Gastroesophageal sphincter (tissue), 4 donors: ENCODE measurements at regions not wholly inside any gene's neighbourhood (a gene's known extent, or its start where the extent isn't known, plus 50 kb on each side); places are given as distances from the start of the nearest gene placed in this dataset.

Source experiments
- ATAC-seq: fragments of 150-250 bp; one replicate; pipeline ENCODE4 v1.9.1; 2016; ENCODE audit warnings: mild to moderate bottlenecking, moderate library complexity
- H3K27ac ChIP-seq, 4 donors: fragments of 200-600 bp; sonication (generic) in 3 of 4; 1 replicate in 3 of 4; 2 replicates in 1 of 4; pipeline ENCODE4 v1.5.1; 2016 to 2019
- H3K27me3 ChIP-seq: fragments of 200-600 bp; sonication (generic); one replicate; pipeline ENCODE4 v1.5.1; 2019
- H3K36me3 ChIP-seq, 2 donors: fragments of 200-600 bp; sonication (generic); one replicate each; pipeline ENCODE4 v1.5.1; 2019; ENCODE audit warnings: control low read depth in 1 of 2
- H3K4me1 ChIP-seq, 3 donors: fragments of 200-600 bp; sonication (generic); 1 replicate in 2 of 3; 2 replicates in 1 of 3; pipeline ENCODE4 v1.5.1; 2016 to 2019; ENCODE audit warnings: control low read depth in 2 of 3
- H3K4me3 ChIP-seq, 2 donors: fragments of 200-600 bp; sonication (generic); one replicate each; pipeline ENCODE4 v1.5.1; 2019; ENCODE audit warnings: mild to moderate bottlenecking in 1 of 2, moderate library complexity in 1 of 2
- H3K9me3 ChIP-seq, 3 donors: fragments of 200-600 bp; sonication (generic); one replicate each; pipeline ENCODE4 v1.5.1; 2017 to 2019; ENCODE audit warnings: control low read depth in 2 of 3
- EP300 ChIP-seq: sonication (generic); formaldehyde crosslinking; IDR thresholded peaks from one replicate; pipeline ENCODE4 v1.6.1; 2017; ENCODE audit warnings: antibody characterized with exemption, mild to moderate bottlenecking
- POLR2A ChIP-seq, 2 donors: fragments of 450-650 bp; IDR thresholded peaks; one replicate each; pipeline ENCODE4 v1.6.1; 2017; ENCODE audit warnings: antibody characterized with exemption in 2 of 2, mild to moderate bottlenecking in 2 of 2, moderate library complexity in 1 of 2
- POLR2AphosphoS5 ChIP-seq: sonication (generic); formaldehyde crosslinking; IDR thresholded peaks from one replicate; pipeline ENCODE4 v1.6.1; 2017; ENCODE audit warnings: antibody characterized with exemption
- WGBS, 2 donors: methylation state at CpG; one replicate each; pipeline ENCODE4 v1.1.5; 2018; ENCODE audit warnings: low coverage in 1 of 2; 5-methylcytosine and 5-hydroxymethylcytosine counted together
- TF ChIP-seq, protein P1 (sequence below), 4 experiments: fragments of 200-600 bp in 2 of 4; fragments of 450-650 bp in 2 of 4; sonication (generic) in 1 of 4; IDR thresholded peaks; one replicate each; pipeline ENCODE4 v1.5.1; 2017 to 2019; ENCODE audit warnings: antibody characterized with exemption in 4 of 4, mild to moderate bottlenecking in 2 of 4, moderate library complexity in 2 of 4

DNA sequence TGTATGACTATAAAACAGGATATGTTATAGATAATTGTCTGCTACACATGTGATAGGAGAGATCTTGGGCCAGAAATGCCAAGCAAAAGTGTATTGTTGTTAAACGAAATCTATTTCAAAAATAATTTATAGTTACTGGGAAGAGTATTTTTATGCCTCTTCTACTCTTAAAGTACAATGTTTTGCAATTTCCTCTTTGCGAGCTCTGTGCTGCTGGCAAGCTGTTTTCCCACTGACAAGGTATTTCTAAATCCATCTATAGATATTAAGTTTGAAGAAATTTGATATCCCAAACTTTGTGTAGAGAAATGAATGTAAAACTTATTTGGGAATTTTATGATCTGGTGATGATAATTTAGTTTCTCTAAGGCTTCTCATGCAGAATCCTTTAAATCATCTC, 63.3 kb upstream of the PTGFR start:
- WGBS, 2 donors: 26 to 50% methylated on average over 2 of the region's 2 CpGs
- no peaks in the 10 kb centered on the region for H3K36me3 ChIP-seq
- H3K9me3 ChIP-seq: no peaks in the 10 kb centered on the region
- no peak overlapping the region for H3K4me3 ChIP-seq
- no peak for TF ChIP-seq POLR2A (IDR thresholded peaks at IDR 0.05)
- TF ChIP-seq, protein P1, sequence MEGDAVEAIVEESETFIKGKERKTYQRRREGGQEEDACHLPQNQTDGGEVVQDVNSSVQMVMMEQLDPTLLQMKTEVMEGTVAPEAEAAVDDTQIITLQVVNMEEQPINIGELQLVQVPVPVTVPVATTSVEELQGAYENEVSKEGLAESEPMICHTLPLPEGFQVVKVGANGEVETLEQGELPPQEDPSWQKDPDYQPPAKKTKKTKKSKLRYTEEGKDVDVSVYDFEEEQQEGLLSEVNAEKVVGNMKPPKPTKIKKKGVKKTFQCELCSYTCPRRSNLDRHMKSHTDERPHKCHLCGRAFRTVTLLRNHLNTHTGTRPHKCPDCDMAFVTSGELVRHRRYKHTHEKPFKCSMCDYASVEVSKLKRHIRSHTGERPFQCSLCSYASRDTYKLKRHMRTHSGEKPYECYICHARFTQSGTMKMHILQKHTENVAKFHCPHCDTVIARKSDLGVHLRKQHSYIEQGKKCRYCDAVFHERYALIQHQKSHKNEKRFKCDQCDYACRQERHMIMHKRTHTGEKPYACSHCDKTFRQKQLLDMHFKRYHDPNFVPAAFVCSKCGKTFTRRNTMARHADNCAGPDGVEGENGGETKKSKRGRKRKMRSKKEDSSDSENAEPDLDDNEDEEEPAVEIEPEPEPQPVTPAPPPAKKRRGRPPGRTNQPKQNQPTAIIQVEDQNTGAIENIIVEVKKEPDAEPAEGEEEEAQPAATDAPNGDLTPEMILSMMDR (IDR thresholded peaks at IDR 0.05): no peak
- TF ChIP-seq EP300: no peak
- TF ChIP-seq POLR2AphosphoS5: no peak
- H3K27ac ChIP-seq: no peak overlapping the region
- H3K4me1 ChIP-seq: no peaks in the 10 kb centered on the region
- H3K27me3 ChIP-seq: no peaks in the 10 kb centered on the region
- no peak for ATAC-seq

DNA sequence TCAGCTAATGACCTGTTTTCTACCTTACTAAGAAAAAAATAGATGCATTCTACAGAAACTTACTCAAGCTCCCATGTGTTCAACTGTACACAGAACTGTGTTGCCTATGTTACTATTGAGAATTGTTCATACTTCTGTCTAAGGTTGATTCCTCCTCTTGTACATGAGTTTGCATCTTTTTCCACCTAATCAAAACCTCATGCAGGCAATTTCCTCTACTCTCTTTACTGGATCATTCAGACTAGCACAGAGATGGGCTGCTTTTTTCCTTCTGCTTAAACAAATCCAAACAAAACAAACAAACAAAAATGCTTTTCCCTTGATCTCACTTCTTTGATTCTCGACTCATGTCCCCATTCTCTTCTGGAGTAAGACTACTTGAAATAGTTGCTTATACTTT, 58.8 kb upstream of the PTGFR start:
- no peak for ATAC-seq
- H3K36me3 ChIP-seq: no peaks in the 10 kb centered on the region
- no peaks in the 10 kb centered on the region for H3K9me3 ChIP-seq
- H3K27ac ChIP-seq: no peak overlapping the region
- 29 to 72% methylated on average over 1 of the region's 1 CpG for WGBS, 2 donors
- no peaks in the 10 kb centered on the region for H3K27me3 ChIP-seq
- no peak overlapping the region for H3K4me3 ChIP-seq
- TF ChIP-seq POLR2AphosphoS5 (no peak), POLR2A (IDR thresholded peaks at IDR 0.05) (no peak), EP300 (no peak)
- TF ChIP-seq, protein P1 (IDR thresholded peaks at IDR 0.05): no peak
- no peaks in the 10 kb centered on the region for H3K4me1 ChIP-seq

DNA sequence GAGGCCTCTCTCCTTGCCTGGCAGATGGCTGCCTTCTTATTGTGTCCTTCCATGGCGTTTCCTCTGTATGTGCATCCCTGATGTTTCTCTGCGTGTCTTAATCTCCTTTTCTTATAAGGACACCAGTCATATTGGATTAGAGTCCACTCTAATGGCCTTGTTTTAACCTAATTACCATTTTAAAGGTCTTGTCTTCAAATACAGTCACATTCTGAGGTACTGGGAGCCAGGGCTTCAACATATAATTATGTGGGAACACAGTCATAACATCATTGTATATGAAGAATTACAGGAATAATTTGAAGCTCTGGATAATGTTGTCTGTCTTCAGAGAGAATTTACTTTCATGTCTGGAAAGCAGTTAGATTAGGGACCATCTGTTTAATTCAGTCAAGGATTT, 56.4 kb upstream of the PTGFR start:
- no peaks in the 10 kb centered on the region for H3K9me3 ChIP-seq
- WGBS, 2 donors: 90 to 95% methylated on average over 2 of the region's 2 CpGs
- H3K27ac ChIP-seq: no peak overlapping the region
- ATAC-seq: no peak
- H3K27me3 ChIP-seq: no peaks in the 10 kb centered on the region
- TF ChIP-seq EP300 (no peak), POLR2AphosphoS5 (no peak), POLR2A (IDR thresholded peaks at IDR 0.05) (no peak)
- TF ChIP-seq, protein P1 (IDR thresholded peaks at IDR 0.05): no peak
- H3K4me3 ChIP-seq: no peak overlapping the region
- H3K36me3 ChIP-seq: no peaks in the 10 kb centered on the region
- no peaks in the 10 kb centered on the region for H3K4me1 ChIP-seq

DNA sequence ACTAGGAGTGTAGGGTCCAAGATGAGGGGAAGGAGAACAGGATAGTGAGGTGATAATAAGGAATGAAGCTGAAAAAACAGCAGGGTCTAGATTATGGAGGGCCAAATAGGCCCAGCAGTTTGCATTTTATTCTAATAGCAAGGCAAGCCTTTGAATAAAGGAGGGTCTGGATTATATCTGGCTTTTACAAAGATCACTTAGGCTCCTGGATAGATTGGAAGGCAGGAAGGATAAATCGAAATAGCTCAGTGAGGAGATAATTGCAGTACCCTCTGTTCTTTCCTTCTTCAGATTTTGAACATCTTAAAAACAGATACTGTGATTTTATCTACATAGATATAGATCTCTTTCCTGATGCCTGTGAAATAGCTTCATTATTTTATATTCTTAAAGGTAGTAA, 53.8 kb upstream of the PTGFR start:
- H3K27ac ChIP-seq: no peak overlapping the region
- no peaks in the 10 kb centered on the region for H3K36me3 ChIP-seq
- no peak for ATAC-seq
- H3K4me3 ChIP-seq: no peak overlapping the region
- 47 to 83% methylated on average over 1 of the region's 1 CpG for WGBS, 2 donors
- no peak for TF ChIP-seq POLR2AphosphoS5
- TF ChIP-seq POLR2A (IDR thresholded peaks at IDR 0.05): no peak
- no peaks in the 10 kb centered on the region for H3K9me3 ChIP-seq
- no peaks in the 10 kb centered on the region for H3K27me3 ChIP-seq
- no peaks in the 10 kb centered on the region for H3K4me1 ChIP-seq

DNA sequence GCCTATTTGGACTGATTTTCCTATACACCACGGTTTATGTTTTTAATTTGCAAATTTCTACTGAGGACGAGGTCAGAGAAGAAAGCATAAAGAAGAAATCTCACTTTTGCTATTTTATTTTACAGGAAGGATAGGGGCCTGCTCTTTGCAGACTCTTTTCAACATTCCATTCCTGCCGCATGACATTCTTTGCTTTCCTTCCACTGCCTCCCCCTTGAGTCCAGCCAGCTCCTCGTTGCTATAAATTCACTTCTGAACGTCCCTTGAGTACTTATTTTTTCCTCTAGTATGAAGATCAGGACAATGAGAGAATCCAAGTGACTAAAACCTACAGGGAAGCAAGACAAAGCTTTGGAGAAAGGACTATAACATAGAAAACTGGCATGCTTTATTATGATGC, 53.4 kb upstream of the PTGFR start:
- Histone ChIP-seq H3K9me3 (no peaks in the 10 kb centered on the region), H3K27me3 (no peaks in the 10 kb centered on the region), H3K27ac (no peak overlapping the region), H3K4me3 (no peak overlapping the region), H3K4me1 (no peaks in the 10 kb centered on the region), H3K36me3 (no peaks in the 10 kb centered on the region)
- no peak for TF ChIP-seq POLR2AphosphoS5
- no peak for TF ChIP-seq EP300
- no peak for TF ChIP-seq POLR2A (IDR thresholded peaks at IDR 0.05)
- TF ChIP-seq, protein P1 (IDR thresholded peaks at IDR 0.05): no peak
- no peak for ATAC-seq
- WGBS, 2 donors: 25 to 45% methylated on average over 5 of the region's 5 CpGs
